ENCODE measurements at regions not wholly inside any gene's neighbourhood (a gene's known extent, or its start where the extent isn't known, plus 50 kb on each side); places are given as distances from the start of the nearest gene placed in this dataset.

GRCh38 chr20:7410150-7410549 lies 530.1 kb downstream of the HAO1 start:
- in situ Hi-C loops (cut with MboI; ENCODE audit: low pct_unique_long_range_greater_than_20kb, low sequenced_read_pairs): no loop called here
- DNase-seq: no peak

- no peak for DNase-seq
- in situ Hi-C loops (cut with MboI; ENCODE audit: low pct_unique_long_range_greater_than_20kb, low sequenced_read_pairs): no loop called here
Observed at GRCh38 chr20:7411075-7411474, 529.2 kb downstream of the HAO1 start.

- in situ Hi-C loops (cut with MboI; ENCODE audit: low pct_unique_long_range_greater_than_20kb, low sequenced_read_pairs): no loop called here
Observed at GRCh38 chr20:7415427-7415826, 524.8 kb downstream of the HAO1 start.

GRCh38 chr20:7416382-7416781 lies 523.9 kb downstream of the HAO1 start:
- no peak for DNase-seq
- in situ Hi-C loops (cut with MboI; ENCODE audit: low pct_unique_long_range_greater_than_20kb, low sequenced_read_pairs): no loop called here

More at GRCh38 chr20:7415427-7415826, 524.8 kb downstream of the HAO1 start:
- DNase-seq: no peak

- no peak for DNase-seq
- in situ Hi-C loops (cut with MboI; ENCODE audit: low pct_unique_long_range_greater_than_20kb, low sequenced_read_pairs): no loop called here
Observed at GRCh38 chr20:7420345-7420744, 519.9 kb downstream of the HAO1 start.

- in situ Hi-C loops (cut with MboI; ENCODE audit: low pct_unique_long_range_greater_than_20kb, low sequenced_read_pairs): no loop called here
- no peak for DNase-seq
Observed at GRCh38 chr20:7426890-7427496, 513.3 kb downstream of the HAO1 start.

GRCh38 chr20:7428946-7429345 lies 511.3 kb downstream of the HAO1 start:
- no peak for DNase-seq

GRCh38 chr20:7432612-7433011 lies 507.6 kb downstream of the HAO1 start:
- in situ Hi-C loops (cut with MboI; ENCODE audit: low pct_unique_long_range_greater_than_20kb, low sequenced_read_pairs): no loop called here
- no peak for DNase-seq

More at GRCh38 chr20:7428946-7429345, 511.3 kb downstream of the HAO1 start:
- in situ Hi-C loops (cut with MboI; ENCODE audit: low pct_unique_long_range_greater_than_20kb, low sequenced_read_pairs): no loop called here

- in situ Hi-C loops (cut with MboI; ENCODE audit: low pct_unique_long_range_greater_than_20kb, low sequenced_read_pairs): no loop called here
- no peak for DNase-seq
Observed at GRCh38 chr20:7437311-7437710, 502.9 kb downstream of the HAO1 start.

- no peak for DNase-seq
- in situ Hi-C loops (cut with MboI; ENCODE audit: low pct_unique_long_range_greater_than_20kb, low sequenced_read_pairs): no loop called here
Observed at GRCh38 chr20:7449269-7449668, 491.0 kb downstream of the HAO1 start.

GRCh38 chr20:7452890-7453289 lies 487.4 kb downstream of the HAO1 start:
- DNase-seq: no peak
- in situ Hi-C loops (cut with MboI; ENCODE audit: low pct_unique_long_range_greater_than_20kb, low sequenced_read_pairs): no loop called here

- in situ Hi-C loops (cut with MboI; ENCODE audit: low pct_unique_long_range_greater_than_20kb, low sequenced_read_pairs): no loop called here
- DNase-seq: no peak
Observed at GRCh38 chr20:7454047-7454446, 486.2 kb downstream of the HAO1 start.

GRCh38 chr20:7458459-7458858 lies 481.8 kb downstream of the HAO1 start:
- in situ Hi-C loops (cut with MboI; ENCODE audit: low pct_unique_long_range_greater_than_20kb, low sequenced_read_pairs): no loop called here
- DNase-seq: no peak

- no peak for DNase-seq
- in situ Hi-C loops (cut with MboI; ENCODE audit: low pct_unique_long_range_greater_than_20kb, low sequenced_read_pairs): no loop called here
Observed at GRCh38 chr20:7459083-7459482, 481.2 kb downstream of the HAO1 start.

GRCh38 chr20:7463290-7463689 lies 477.0 kb downstream of the HAO1 start:
- DNase-seq: no peak
- in situ Hi-C loops (cut with MboI; ENCODE audit: low pct_unique_long_range_greater_than_20kb, low sequenced_read_pairs): no loop called here

- no peak for DNase-seq
- in situ Hi-C loops (cut with MboI; ENCODE audit: low pct_unique_long_range_greater_than_20kb, low sequenced_read_pairs): no loop called here
Observed at GRCh38 chr20:7470912-7471311, 469.3 kb downstream of the HAO1 start.

- DNase-seq: no peak
- in situ Hi-C loops (cut with MboI; ENCODE audit: low pct_unique_long_range_greater_than_20kb, low sequenced_read_pairs): no loop called here
Observed at GRCh38 chr20:7490288-7490687, 450.0 kb downstream of the HAO1 start.

- in situ Hi-C loops (cut with MboI; ENCODE audit: low pct_unique_long_range_greater_than_20kb, low sequenced_read_pairs): no loop called here
- no peak for DNase-seq
Observed at GRCh38 chr20:7492257-7492656, 448.0 kb downstream of the HAO1 start.

GRCh38 chr20:7493311-7493710 lies 446.9 kb downstream of the HAO1 start:
- in situ Hi-C loops (cut with MboI; ENCODE audit: low pct_unique_long_range_greater_than_20kb, low sequenced_read_pairs): no loop called here

GRCh38 chr20:7496394-7496991 lies 443.8 kb downstream of the HAO1 start:
- in situ Hi-C loops (cut with MboI; ENCODE audit: low pct_unique_long_range_greater_than_20kb, low sequenced_read_pairs): no loop called here
- DNase-seq: no peak

More at GRCh38 chr20:7493311-7493710, 446.9 kb downstream of the HAO1 start:
- DNase-seq: no peak

- in situ Hi-C loops (cut with MboI; ENCODE audit: low pct_unique_long_range_greater_than_20kb, low sequenced_read_pairs): no loop called here
- no peak for DNase-seq
Observed at GRCh38 chr20:7497985-7498384, 442.3 kb downstream of the HAO1 start.
